Non-pigmented ciliary epithelial cell (primary cell): ENCODE measurements at regions not wholly inside any gene's neighbourhood (a gene's known extent, or its start where the extent isn't known, plus 50 kb on each side); places are given as distances from the start of the nearest gene placed in this dataset.
"Not testable (repeated sequence)": the region's sequence is repeated elsewhere in the genome, so short reads cannot be mapped to it uniquely, and the experiment has no call there.

Experiments used
- DNase-seq: peaks from one replicate; pipeline ENCODE4 v3.0.0-alpha.2; 2010; ENCODE audit warnings: low read depth

- no peak for DNase-seq
Observed at GRCh38 chr21:15472108-15473040, 257.4 kb upstream of the USP25 start.

- not testable (repeated sequence) for DNase-seq
Observed at GRCh38 chr21:15477773-15478172, 252.0 kb upstream of the USP25 start.

DNA sequence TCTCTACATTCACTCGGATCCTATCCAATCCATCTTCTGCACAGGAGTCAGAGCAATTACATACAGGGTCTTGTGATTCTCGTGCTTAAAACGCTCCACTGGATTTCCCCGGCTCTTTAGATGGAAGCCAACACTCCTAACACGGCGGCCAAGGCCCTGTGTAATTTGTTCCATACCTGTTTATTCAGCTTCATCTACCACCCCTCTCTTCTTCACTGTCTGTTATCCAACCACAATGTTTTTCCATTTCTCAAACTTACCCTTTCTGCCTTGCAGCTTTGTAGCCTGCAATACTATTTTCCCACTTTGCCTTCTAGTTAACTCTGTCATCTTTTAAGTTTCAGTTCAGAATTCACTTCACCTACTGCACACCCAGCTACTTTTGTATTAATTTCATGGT, 249.6 kb upstream of the USP25 start:
- no peak for DNase-seq

GRCh38 chr21:15483138-15483780, 246.5 kb upstream of the USP25 start:
- DNase-seq = peak; percentile 80

DNA sequence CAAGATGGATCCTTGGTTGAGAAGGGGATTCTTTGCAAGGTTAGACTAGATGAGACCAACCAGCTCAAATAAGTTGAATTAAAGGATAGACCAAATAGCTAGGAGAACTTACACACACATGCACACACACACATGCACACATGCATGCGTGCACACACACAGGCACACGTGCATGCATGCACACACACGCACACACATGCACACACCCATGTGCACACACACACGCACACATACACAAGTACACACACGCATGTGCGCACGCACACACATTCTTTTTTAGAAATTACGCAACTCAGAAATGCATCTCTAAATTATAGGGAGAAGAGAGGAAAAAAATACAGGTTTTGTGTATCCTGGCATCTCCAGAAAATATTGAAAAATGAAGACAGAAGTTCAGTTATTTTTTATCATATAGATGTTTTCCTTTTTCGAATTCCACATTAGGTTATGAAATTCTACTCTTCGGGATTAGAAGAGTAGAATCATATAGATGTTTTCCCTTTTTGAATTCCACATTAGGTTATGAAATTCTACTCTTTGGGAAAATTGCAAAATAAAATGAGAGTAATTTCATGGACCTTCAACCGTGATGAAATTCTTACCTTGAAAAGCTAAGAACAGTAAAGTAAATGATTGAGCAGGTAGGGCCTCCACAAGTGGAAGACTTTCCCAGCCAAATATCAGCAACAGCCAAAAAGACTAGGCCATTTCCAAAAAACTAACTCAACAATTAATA, 243.2 kb upstream of the USP25 start:
- no peak for DNase-seq

DNA sequence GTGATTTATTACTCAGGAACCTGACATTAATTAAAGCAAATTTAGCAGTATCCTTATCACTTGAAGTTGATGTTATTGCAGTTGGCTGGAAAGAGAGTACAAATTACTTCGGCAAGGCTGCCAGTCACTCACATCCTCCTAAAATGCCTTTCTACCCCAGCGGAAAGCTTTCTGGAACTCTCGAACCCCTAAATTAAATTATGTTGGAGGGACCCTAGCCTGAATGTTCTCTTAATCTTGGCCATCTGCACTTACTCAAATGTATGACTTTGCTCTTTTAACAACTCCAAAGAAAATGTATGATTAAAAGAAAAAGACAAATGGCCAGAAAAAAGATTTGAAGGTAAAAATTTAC, 242.6 kb upstream of the USP25 start:
- no peak for DNase-seq

DNA sequence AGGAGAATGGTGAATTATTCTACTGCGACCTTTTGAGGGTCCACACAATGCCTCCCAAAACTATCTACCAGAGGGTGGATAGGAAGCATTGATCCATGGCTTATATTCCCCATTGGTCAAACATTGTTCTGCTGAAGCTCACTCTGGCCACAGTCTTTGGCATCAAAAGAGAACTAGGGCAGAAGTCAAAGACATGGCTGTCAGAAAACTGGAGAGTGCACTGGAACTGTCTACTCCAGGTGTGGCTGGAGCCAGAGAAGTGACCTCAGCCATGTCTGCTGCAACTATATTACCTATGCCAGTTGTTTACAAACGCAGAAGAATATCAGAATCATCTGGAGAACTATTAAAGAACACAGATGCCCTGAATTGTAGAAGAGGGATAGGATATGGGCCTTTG, 238.7 kb upstream of the USP25 start:
- DNase-seq = no peak

DNA sequence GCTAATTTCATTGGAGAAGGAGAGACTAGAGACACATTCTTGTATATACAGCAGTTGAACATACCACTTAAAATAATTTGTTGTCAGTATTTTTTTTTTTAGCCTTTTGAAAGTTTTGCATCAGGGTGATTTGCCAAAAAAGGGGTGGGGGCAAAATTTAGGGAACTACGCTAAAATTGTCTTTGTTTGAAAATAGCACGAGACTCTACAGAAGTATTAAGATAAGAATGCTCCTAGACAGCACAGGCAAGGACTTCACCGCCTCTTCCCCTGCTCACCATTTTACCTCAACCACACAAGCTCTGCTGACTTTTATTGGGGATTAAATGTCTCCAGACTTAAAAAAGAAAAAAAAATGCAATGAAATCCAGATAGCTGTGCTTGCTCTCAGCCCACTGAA, 236.1 kb upstream of the USP25 start:
- DNase-seq = no peak

DNA sequence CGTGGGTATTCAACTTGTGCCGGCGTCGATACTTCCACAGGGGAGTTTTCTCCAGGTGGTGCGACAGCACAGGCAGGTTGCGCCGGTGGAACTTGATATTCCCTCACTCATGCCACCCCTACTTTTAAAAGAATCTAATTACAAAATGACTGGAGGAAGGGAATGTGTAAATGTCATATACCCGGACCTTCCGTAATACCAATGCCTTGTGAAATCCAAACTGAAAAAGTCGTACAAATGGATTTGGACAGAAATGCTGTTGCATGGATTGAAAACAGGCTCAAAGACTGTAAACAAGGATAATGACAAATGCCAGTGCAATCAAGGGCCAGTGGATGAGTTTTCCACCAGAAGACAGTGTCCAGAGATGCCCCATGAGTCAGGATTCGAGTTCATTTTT, 235.3 kb upstream of the USP25 start:
- DNase-seq = no peak

GRCh38 chr21:15495965-15496364, 233.8 kb upstream of the USP25 start:
- peak; percentile 4 for DNase-seq

GRCh38 chr21:15496911-15497310, 232.9 kb upstream of the USP25 start:
- no peak for DNase-seq

DNA sequence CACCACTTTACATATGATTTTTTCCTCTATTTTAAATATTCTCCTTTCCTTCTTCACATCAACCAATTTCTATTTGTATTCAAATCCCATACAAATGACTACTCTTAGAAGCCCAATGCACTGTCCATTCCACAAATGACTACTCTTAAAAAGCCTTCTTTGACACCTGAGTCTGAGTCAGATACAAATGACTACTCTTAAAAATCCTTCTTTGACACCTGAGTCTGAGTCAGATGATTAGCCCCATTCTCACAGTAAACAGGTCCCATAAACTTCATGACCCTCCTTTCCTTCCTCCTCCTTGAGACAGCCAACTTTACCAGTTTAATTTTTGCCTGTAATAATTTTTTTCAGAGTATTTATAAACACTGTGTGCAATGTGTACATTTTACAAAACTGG, 231.3 kb upstream of the USP25 start:
- DNase-seq = no peak

DNA sequence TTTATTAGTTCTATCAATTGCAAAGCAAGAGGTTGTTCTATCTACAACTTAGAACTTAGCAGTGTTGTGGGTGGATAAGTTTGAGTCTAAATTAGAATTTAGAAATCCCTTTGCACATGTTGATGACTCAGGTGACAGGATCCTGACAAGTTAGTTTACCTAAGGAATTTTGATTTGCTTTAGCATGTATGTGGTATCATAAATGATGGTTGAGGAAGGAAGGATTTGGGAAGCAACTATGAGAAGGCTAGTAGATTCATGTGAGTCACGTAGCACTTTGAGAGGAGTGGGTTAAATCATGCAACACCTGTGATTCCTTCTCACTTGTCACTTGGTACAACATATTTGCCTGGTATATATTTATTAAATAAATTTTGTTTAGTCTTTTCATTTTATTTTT, 223.7 kb upstream of the USP25 start:
- no peak for DNase-seq

GRCh38 chr21:15508554-15508953, 221.2 kb upstream of the USP25 start:
- DNase-seq = no peak

- DNase-seq = no peak
Observed at GRCh38 chr21:15514073-15514946, 215.5 kb upstream of the USP25 start.

GRCh38 chr21:15515908-15516307, 213.9 kb upstream of the USP25 start:
- DNase-seq = no peak

GRCh38 chr21:15517394-15517793, 212.4 kb upstream of the USP25 start:
- no peak for DNase-seq

GRCh38 chr21:15520811-15521643, 208.8 kb upstream of the USP25 start:
- no peak for DNase-seq

DNA sequence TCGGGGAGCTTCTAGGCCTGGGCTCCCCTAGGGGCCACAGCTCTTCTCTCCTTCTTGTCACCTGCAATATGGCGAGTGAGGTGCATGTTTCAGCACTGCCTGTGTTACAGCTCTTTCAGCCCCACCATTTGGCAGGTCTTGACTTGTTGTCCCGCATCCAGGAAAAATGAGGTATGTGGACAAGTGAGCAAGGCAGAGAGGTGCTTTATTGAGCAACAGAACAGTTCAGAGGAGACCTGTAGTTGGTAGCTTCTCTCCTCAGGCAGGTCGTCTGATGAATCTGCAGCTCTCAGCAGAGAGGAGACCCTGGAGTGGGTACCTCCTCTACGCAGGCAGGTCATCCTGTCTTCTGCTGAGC, 208.2 kb upstream of the USP25 start:
- no peak for DNase-seq

DNA sequence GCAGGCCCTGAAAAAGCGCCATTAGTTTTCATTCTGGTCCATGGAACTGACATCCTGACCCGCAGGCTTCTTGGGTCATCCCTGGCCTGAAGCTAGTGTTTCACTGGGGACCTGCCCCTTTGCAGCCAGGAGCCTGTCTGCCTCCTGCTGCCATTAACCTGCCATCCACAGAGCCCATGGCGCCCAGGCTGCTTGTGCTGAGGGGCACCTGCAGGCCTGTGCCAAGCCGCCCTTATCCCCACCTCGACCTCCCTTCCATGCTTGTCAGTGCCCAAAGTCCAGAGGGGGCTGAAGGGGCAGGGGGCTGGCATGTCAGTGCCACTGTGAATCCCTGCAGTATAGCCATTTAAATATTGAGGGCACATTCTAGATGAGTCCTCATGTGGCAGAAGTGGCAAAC, 207.6 kb upstream of the USP25 start:
- no peak for DNase-seq

- DNase-seq = no peak
Observed at GRCh38 chr21:15524855-15525254, 204.9 kb upstream of the USP25 start.
